Activated CD4-positive, alpha-beta T cell treated with anti-CD3 and anti-CD28 coated beads, Interleukin-2, amount 50 U/mL, for 16 hours (primary cell): ENCODE measurements at regions not wholly inside any gene's neighbourhood (a gene's known extent, or its start where the extent isn't known, plus 50 kb on each side); places are given as distances from the start of the nearest gene placed in this dataset.
A peak's percentile ranks its signal among the peaks of the same experiment; 100 is the strongest.
"Not testable (repeated sequence)": the region's sequence is repeated elsewhere in the genome, so short reads cannot be mapped to it uniquely, and the experiment has no call there.

Experiments used
- DNase-seq: peaks from one replicate; pipeline ENCODE4 v3.0.0-alpha.2; 2020

DNA sequence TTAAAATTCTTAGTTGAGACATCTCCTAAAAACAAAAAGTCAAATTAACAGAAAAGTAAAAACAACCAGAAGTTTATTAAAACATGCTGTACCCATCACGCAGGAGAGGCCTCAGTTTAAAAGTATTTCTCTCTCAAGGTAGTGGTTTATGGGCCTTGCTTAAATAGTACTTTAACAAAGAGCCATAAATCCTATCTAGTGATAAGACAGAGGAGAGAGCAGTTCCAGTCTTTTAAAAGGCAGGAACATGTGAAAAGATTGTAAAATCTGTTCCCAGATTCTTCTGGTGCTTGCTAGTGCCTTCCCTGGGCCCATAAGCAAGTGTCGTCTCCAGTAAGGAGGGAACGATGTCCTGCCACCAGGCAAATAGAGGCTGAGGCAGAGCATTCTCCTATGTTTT is 476.3 kb upstream of the ADGRL3 start:
- no peak for DNase-seq

DNA sequence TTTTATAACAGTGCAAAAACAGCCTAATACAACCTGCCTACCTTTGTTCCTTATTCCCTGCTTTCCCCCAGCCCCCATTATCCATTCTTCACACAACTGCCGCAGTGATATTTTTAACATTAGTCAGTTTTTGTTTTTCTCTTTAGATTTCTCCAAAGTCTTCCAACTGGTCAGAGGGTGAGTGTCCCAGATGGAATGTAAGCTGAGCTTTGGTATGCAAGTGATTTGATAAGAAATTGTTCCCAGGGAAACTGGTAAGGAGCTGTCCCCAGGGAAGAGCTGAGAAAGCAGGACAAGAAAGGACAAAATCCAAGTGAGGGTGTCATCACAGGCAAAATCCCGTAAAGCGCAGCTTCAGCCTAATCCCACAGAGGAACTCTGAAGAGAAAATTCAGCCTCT is 475.5 kb upstream of the ADGRL3 start:
- DNase-seq = no peak

DNA sequence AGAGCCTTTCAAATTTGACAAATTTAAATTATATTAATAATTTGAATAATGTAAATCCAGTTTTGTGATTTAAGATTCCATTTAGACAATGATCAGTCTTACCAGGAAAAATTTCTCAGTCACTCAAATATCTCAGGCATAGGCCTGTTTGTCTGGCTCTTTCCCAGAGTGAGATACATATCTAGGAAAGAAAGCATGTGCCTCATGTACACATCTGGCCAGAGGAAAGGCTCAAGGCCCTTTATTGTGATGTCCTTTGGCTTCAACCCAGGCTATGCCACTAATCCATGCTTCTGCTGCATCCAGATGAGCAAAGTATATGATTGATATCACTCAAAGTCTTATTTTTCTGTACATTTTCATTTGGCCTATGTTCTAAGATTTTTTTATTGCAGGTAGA is 473.3 kb upstream of the ADGRL3 start:
- no peak for DNase-seq

DNA sequence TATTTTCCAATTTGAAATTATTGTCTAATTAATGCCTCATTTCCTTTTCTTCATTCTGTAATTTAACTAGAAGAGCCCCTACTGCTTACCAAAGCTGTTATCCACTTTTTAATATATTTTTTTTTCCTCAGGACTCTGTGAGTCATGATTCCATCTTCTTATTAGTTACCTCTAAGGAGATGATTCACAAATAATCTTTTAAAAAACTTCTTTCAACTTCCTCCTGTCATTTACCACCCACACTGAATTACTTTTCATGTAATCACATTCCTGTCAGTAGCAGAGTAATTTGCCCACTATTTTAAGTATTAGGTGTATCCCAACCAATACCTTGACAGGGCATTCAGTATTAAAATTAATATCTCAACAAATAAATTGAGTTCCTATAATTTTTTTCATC is 470.9 kb upstream of the ADGRL3 start:
- DNase-seq = no peak

DNA sequence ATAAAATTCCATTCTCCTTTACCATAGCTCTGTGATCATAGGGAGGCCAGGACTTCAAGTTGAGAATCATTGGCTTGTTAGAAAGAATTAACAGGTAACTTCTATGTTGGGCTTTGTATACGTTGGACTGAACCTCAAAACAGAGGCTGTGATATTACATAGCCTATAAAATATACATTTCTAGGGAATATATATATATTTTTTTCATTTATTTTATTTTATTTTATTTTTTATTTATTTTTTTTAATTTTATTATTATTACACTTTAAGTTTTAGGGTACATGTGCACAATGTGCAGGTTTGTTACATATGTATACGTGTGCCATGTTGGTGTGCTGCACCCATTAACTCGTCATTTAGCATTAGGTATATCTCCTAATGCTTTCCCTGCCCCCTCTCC is 470.4 kb upstream of the ADGRL3 start:
- not testable (repeated sequence) for DNase-seq

DNA sequence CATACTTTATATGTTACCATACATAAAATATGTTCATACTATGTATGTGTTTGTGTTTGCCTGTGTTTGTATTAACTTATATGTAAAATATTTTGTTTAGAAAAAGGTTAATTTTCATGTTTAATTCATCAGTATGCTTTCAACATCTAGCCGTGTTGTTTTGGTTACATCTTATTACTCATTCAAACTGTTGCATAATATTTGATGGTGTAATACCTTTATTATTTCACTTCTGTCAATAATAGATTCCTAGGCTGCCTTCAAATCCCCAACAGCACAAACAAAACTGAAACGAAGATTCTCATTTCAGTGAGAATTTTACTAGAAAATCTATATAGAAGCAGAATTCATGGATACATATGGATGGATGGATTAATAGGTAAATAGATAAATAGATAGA is 462.3 kb upstream of the ADGRL3 start:
- DNase-seq = no peak

DNA sequence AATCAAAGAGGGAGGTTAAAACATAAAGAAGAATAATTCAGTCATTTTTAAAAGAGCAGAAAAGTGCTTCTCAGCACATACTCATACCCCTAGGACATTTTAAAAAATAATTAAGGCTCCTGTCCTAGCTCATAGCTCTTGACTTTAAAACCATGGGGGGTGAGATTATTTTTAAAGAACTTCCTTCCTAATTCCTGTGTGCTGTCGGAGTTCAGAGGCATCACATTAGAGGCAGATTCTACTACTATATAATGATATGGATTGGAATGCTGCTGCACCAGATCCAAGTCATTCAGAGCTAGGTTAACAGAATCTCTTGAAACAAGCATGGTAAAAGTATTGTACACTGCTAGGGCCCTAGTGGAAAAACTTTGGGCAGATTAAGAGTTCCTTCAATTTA is 456.5 kb upstream of the ADGRL3 start:
- DNase-seq = no peak

DNA sequence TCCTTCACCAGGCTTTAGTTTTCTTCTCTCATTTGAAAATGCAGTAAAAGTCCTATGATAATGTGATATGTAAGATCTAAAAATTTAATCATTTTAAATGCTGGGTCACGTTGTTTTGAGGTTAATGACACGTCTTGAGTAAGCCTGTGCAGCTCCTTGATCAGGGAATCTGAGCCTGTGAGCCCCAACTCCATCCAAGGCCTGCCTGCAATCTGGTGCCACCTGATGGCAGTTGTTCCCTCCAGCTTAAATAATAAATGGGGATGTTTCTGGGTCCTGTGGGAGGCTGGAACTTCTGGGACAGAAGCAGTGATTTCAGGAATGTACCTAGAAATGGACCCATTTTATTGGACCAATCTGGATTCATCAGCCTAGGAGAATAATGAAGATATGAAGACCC is 455.4 kb upstream of the ADGRL3 start:
- DNase-seq = no peak

DNA sequence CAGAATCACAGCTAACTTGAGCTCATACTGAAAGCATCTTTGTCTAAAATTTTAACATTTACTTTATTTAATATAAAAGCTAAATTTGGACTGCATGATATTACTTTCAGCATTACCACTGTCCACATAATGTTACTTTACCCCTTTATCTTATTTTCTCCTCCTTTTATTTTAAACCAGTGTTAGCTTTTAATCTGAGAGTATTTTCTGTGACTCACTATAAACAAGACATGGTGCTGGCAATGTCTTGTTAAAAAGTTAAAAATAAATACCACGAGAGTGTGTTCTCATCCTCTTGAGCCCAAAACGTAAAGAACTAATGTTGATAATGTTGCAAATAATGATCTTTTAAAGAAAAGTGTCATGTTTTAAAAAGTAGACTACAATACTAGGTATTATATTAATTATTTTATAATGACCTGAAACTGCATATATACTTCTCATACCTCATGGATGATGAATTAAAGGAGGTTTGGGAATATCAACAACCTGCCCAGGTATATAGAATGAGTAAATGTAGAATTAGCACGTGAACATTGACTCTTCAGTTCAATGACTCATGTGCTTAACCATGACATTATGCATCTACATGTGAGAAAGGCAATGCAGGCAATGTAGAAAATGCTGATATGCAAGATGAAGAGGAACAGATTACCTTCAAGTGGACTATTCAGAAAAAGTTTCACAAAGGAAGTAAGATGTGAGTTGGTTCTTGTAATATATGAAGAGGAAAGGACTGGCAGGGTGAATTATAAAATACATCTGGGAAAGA is 454.1 kb upstream of the ADGRL3 start:
- DNase-seq = no peak

DNA sequence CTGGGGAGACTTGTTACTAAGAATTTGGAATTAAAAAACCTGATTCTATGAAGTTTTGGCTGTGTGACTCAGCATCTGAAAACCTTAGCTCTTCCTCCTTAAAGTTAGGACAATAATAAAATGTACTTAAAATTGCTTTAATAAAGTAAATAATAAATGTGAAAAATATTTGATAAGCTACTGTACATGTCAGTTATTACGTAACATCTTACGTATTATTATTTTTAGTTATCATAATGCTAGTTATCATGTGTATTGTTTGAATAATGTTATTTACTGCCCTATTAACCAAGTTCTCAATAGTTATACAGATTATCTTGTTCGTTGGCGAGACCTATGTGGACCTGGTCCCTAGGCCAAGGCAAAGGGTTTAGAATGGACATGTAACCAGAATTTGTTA is 449.2 kb upstream of the ADGRL3 start:
- DNase-seq = no peak

DNA sequence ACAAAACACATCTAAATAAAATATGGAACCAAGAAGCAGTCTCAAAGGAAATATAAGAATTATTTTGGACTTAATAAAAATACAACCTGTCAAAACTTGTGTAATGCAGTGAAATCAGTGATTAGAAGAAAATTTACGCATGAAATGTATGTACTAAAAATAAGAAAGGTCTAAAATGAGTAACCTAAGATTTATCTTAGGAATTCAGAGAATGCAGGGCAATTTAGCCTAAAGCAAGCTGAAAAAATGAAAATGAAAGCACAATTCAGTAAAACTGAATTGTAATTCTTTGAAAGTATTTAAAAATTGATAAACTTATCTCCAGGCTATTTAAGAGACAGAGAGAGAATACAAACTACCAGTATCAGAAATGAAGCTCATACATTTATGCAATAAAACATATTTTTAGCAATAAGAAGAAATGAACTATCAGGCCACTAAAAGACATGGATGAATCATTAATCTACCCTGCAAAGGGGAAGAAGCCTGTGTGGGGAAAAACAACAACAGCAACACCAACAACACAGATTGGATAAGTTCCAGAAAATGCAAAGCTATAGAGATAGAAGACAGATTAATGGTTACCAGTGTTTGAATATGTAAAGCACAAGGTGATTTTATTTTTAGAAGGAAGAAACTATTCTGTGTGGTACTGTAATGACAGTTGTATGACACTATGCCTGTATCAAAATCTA is 442.0 kb upstream of the ADGRL3 start:
- no peak for DNase-seq

DNA sequence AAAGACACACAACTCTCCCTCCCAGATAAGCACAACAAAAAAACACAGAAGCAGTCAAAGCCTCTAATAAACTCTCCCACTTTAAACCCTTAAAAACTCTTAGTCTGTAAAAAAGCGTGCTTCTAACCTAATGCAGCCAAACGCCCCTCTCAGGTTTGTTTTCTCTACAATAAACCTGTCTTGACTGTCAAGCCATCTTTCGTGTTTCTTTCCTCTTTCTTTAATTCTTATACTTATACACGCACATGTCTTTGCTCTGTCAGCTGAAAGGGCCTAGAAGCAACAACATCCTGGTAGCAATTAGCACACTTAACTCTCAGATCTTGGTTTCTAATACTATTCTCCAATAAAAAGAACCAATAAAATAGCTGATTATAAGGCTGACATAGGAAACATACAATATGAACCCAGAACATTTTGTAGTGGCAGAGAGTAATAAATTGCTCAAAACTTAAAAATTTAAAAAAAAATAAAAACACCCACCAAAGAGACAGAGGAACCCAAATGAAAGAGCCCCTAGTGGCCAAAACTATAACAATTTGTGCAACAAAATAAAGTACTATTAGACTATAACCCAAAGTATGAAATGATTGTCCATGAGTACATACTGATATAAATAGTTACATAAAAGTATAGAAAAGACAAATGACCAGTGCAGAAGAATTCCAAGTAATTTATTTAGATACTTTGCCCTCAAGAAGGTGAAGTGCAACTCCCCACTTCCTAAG is 440.4 kb upstream of the ADGRL3 start:
- DNase-seq = no peak

DNA sequence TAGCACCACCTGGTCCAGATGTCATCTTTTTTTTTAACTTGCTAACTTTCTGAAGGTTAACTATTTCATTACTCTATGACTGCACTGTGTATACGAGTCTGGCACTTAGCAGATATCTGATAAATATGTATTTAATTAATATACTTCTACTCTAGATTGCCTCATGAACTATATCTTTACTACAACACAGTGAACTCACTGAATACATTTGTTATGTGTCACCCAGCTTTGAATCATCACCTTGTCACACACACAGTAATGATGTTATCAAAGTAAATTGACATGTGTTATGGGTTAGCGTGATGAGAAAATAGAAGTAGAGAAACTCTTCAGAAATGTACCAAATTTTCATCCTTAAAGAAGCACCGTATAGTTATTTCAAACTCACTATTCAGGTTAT is 419.3 kb upstream of the ADGRL3 start:
- no peak for DNase-seq

DNA sequence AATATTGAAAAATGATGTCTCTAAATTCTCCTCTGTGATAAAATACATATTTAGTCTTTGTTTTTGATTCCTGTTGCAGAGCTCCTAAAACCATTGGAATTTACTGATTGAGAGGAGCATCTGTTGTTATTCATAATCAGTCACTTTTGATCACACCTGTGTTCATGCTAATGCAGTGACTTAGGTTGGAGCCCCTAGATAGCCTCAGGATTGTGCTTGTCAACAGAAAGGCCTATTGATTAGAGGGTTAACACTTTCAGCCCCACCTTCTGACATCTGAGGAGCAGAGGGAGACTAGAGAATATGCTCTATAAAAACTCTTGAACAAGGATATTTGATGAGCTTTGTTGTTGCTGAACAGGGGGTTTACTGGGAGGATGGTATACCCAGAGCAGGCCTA is 409.5 kb upstream of the ADGRL3 start:
- no peak for DNase-seq

DNA sequence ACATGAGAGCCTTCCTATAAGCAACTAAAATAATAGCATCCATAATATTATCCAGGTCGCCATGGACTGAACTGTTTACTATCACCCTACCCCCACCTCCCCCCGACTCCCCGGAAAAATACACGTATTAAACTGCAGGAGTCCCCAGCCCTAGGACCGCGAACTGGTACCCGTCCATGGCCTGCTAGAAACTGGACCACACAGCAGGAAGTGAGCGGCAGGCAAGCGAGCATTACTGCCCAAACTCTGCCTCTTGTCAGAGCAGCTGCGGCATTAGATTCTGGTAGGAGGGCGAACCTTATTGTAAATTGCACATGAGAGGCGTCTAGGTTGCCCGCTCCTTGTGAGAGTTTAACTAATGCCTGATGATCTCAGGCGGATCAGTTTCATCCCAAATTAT is 405.8 kb upstream of the ADGRL3 start:
- DNase-seq = no peak

DNA sequence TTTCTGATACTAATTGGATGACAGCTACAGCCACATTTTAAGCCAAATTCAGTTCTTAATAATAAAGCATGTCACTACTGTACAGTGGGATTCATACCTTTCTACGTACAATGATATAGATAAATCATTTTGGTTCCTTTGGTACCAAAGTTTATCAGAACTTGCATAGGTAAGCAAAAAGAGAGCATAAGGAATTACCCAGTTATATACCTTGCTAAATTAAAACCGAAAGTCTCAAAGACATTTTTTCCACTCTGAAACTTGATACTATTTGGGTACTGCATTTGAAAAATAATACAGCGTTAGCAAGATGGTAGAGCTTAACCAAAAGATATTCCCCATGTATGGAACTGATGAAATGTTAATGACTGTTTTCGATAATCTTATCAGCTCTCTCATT is 400.9 kb upstream of the ADGRL3 start:
- no peak for DNase-seq

DNA sequence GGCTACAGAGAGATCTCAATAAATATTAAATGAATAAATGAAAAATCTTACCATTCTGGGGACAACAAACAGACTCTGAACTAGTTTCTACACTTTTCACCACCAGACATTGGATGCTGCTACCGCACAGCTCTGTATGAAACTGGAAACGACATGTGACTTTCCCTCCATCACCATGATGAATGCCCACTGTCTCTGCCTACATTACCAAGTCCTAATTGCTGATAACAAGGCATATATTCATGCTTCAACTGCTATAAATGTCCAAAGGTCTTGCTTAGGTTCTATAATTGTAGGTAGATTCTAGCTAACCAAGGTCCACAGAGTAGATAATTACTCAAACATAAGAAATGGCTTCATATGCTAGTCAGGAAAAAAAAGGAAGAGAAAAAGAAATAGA is 399.4 kb upstream of the ADGRL3 start:
- DNase-seq = no peak

DNA sequence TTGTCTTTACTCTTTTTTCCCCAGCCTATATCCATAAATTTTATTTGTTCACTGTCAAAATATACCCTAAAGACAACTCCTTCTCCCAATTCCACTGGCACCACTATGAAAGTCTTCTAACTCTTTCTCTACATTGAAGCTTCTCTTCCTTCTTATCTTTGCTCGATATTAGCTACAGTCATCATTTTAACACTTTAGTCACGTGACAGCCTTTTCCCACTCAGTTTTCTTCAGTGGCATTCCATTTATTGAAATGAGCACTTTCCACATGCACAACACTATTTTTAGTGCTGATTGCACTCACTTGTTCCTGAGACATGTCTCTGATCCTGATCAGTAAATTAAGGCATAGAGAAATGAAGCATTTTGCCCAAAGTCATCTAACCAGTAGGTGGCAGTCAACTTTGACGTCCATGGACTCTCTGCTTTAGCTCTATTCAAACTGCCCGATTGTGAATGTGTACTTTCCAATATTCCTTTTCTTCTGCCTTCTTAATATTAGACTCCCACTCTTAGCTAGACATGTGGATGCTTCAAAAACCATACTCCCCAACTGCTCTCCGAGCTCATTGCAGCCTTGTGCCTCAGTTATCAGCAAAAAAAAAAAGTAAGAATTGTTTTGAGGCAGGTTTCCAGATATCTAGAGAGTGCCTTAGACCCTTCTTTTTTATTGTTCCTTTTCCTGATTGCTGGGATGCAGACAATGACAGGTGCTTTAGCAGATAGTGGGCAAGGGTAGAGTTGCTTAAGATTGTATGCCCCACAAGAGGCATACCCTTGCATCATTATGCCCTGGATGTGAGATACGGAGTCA is 394.4 kb upstream of the ADGRL3 start:
- peak; percentile 2 for DNase-seq

DNA sequence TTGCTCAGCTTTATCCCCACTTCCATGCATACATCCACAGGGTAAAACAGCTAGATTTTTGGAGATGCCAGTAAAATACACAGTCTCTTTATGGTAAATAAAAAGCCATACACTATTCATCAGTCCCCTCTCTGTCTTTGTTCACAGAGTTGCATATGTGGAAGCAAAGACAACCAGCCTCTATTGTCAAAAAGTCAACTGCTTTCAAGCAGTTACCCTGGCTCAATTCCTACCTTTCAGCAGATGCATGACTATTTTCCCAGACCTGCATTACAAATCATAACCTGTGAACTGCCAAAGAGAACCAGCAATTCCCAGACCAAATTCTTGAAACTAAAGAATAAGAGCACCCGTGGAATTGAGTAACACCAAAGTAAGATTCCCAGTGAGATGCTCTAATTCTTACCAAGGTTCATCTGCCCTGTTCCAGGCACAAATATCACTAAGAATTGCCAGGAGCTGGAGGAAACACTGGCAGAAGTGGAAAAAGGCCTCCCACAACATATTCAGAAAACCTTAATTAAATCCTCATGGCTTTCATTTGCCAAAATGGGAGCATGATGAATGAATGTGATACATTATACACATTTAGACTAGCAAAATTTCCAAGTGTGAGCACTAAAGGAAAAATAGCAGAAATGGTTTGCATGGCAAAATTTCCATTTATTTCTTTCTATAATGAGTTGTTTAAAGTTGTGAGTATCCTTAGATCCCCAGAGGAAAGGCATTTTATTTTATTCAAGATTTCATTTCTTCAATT is 391.2 kb upstream of the ADGRL3 start:
- no peak for DNase-seq

DNA sequence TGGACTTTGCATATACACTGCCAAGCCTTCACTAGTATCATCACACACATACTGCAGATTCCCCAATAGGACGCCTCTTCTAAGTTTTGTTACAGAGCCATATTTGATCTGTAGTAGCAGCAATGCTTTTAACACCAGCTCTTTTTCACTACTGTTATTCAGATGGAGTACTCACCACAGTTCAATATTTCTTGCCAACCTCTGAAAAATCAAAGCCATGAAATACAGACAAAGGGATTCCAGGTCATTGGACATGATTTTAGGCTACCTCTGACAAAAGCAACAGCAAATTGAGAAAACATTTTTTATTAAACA is 390.7 kb upstream of the ADGRL3 start:
- DNase-seq = no peak

DNA sequence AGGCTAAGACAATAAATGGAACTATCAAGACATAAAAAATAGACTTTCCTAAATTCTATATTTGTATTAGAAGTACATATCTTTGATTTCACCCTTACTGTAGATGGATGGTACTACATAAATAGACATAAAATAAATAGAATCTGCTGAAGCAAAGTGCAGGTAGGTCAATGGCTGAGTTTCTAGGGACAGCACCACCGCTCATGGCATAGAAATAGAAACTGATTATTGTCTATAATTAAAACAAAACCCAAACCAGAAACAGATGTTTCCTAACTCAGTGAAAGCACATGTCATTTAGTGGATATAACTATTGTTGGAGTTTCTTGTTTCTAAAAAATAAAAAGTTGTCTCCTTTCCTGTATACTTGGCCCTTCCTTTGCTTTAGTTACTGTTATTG is 387.3 kb upstream of the ADGRL3 start:
- no peak for DNase-seq

DNA sequence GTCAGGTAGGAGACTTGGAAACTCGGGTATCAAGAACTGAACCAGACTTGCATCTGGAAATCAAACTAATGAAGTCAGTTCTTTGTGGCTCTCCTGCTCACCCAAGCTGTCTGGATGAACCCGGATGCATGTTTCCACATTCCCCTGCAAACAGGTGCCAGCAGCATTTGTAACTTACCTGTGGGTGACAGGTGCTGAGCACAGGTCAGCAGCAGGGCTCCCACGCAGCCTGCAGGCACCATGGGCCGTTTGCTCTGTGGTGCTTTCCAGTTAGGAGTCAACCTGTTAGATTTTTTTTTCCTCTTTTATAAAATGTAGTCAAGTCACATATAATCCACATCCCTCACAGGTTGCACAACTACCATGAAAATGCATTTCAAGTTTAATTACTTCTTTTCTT is 385.6 kb upstream of the ADGRL3 start:
- no peak for DNase-seq

DNA sequence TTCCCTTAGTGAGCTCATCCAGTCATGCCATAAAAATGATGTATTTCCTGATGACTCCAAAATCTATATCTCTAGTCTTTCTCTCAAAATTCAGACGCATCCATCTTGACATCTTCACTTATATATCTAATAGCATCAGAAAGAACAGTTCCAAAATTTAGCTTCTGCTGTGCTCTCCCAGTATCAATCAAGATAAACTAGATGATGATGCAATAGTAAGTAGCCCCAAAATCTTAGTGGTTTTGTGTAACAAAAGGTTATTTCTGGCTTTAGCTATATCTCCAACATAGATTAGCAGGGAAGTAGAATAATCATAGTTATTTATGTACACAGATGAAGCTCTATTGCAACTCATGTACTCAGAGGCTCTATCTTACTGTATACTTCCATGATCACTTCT is 382.5 kb upstream of the ADGRL3 start:
- no peak for DNase-seq
